ENCODE measurements at regions not wholly inside any gene's neighbourhood (a gene's known extent, or its start where the extent isn't known, plus 50 kb on each side); places are given as distances from the start of the nearest gene placed in this dataset.

- no peak overlapping the region for H3K4me2 ChIP-seq
- H3K4me1 ChIP-seq (ENCODE audit: insufficient read depth) = no peaks in the 10 kb centered on the region
- no peaks in the 10 kb centered on the region for H3K36me3 ChIP-seq (replicated peaks; ENCODE audit: insufficient read depth, low read depth)
- no peak overlapping the region for H3K4me3 ChIP-seq
- H3K9me2 ChIP-seq (replicated peaks; ENCODE audit: insufficient read depth) = no peaks in the 10 kb centered on the region
- TF ChIP-seq EZH2phosphoT487 (IDR thresholded peaks at IDR 0.05; ENCODE audit: low read depth, severe bottlenecking, unreplicated experiment) (no peak), CTCF (IDR thresholded peaks at IDR 0.05; ENCODE audit: poor library complexity) (no peak), EZH2 (IDR thresholded peaks at IDR 0.05; ENCODE audit: borderline replicate concordance) (no peak)
- no peaks in the 10 kb centered on the region for H4K20me1 ChIP-seq (ENCODE audit: insufficient read depth, poor library complexity, severe bottlenecking)
- H3K27me3 ChIP-seq = no peaks in the 10 kb centered on the region
- H3K9me3 ChIP-seq (ENCODE audit: low read depth) = no peaks in the 10 kb centered on the region
- H2AFZ ChIP-seq = no peak overlapping the region
- H3K79me2 ChIP-seq = no peaks in the 10 kb centered on the region
- no peak for DNase-seq (ENCODE audit: low spot score)
- 90% methylated on average over 2 of the region's 2 CpGs for WGBS (ENCODE audit: low lambda C conversion rate, missing lambda C conversion rate)
- H3K27ac ChIP-seq = no peak overlapping the region
Observed at GRCh38 chr3:154507727-154508126, 77.7 kb upstream of the GPR149 start.

GRCh38 chr3:154496978-154497377 is 67.0 kb upstream of the GPR149 start:
- H3K27me3 ChIP-seq = no peaks in the 10 kb centered on the region
- no peak overlapping the region for H3K4me2 ChIP-seq
- H4K20me1 ChIP-seq (ENCODE audit: insufficient read depth, poor library complexity, severe bottlenecking) = no peaks in the 10 kb centered on the region
- no peak overlapping the region for H3K4me3 ChIP-seq
- no peak for DNase-seq (ENCODE audit: low spot score)
- no peaks in the 10 kb centered on the region for H3K79me2 ChIP-seq
- 85% methylated on average over 2 of the region's 2 CpGs for WGBS (ENCODE audit: low lambda C conversion rate, missing lambda C conversion rate)
- no peaks in the 10 kb centered on the region for H3K9me2 ChIP-seq (replicated peaks; ENCODE audit: insufficient read depth)
- no peaks in the 10 kb centered on the region for H3K36me3 ChIP-seq (replicated peaks; ENCODE audit: insufficient read depth, low read depth)
- no peaks in the 10 kb centered on the region for H3K4me1 ChIP-seq (ENCODE audit: insufficient read depth)
- TF ChIP-seq EZH2phosphoT487 (IDR thresholded peaks at IDR 0.05; ENCODE audit: low read depth, severe bottlenecking, unreplicated experiment) = no peak
- no peaks in the 10 kb centered on the region for H3K9me3 ChIP-seq (ENCODE audit: low read depth)
- H2AFZ ChIP-seq = no peak overlapping the region
- H3K27ac ChIP-seq = no peak overlapping the region

- WGBS (ENCODE audit: low lambda C conversion rate, missing lambda C conversion rate) = 97% methylated on average over 2 of the region's 2 CpGs
- DNase-seq (ENCODE audit: low spot score) = no peak
- H3K4me3 ChIP-seq = no peak overlapping the region
Observed at GRCh38 chr3:154496540-154496939, 66.5 kb upstream of the GPR149 start.

GRCh38 chr3:154486949-154487348 is 57.0 kb upstream of the GPR149 start:
- Histone ChIP-seq H3K27me3 (no peaks in the 10 kb centered on the region), H3K79me2 (no peaks in the 10 kb centered on the region), H3K4me3 (no peak overlapping the region), H3K9me2 (replicated peaks; ENCODE audit: insufficient read depth) (no peaks in the 10 kb centered on the region), H2AFZ (no peak overlapping the region), H3K4me2 (no peak overlapping the region), H3K36me3 (replicated peaks; ENCODE audit: insufficient read depth, low read depth) (no peaks in the 10 kb centered on the region), H3K9me3 (ENCODE audit: low read depth) (no peaks in the 10 kb centered on the region), H4K20me1 (ENCODE audit: insufficient read depth, poor library complexity, severe bottlenecking) (no peaks in the 10 kb centered on the region), H3K4me1 (ENCODE audit: insufficient read depth) (no peaks in the 10 kb centered on the region), H3K27ac (no peak overlapping the region)
- TF ChIP-seq EZH2 (IDR thresholded peaks at IDR 0.05; ENCODE audit: borderline replicate concordance) (no peak), EZH2phosphoT487 (IDR thresholded peaks at IDR 0.05; ENCODE audit: low read depth, severe bottlenecking, unreplicated experiment) (no peak), CTCF (IDR thresholded peaks at IDR 0.05; ENCODE audit: poor library complexity) (no peak)
- 69% methylated on average over 9 of the region's 9 CpGs for WGBS (ENCODE audit: low lambda C conversion rate, missing lambda C conversion rate)
- DNase-seq (ENCODE audit: low spot score) = no peak

More at GRCh38 chr3:154496540-154496939, 66.5 kb upstream of the GPR149 start:
- no peak overlapping the region for H2AFZ ChIP-seq
- no peak overlapping the region for H3K4me2 ChIP-seq
- TF ChIP-seq CTCF (IDR thresholded peaks at IDR 0.05; ENCODE audit: poor library complexity) (no peak), EZH2phosphoT487 (IDR thresholded peaks at IDR 0.05; ENCODE audit: low read depth, severe bottlenecking, unreplicated experiment) (no peak), EZH2 (IDR thresholded peaks at IDR 0.05; ENCODE audit: borderline replicate concordance) (no peak)
- H3K27ac ChIP-seq = no peak overlapping the region
- H3K36me3 ChIP-seq (replicated peaks; ENCODE audit: insufficient read depth, low read depth) = no peaks in the 10 kb centered on the region
- H3K27me3 ChIP-seq = no peaks in the 10 kb centered on the region
- no peaks in the 10 kb centered on the region for H3K9me2 ChIP-seq (replicated peaks; ENCODE audit: insufficient read depth)
- H4K20me1 ChIP-seq (ENCODE audit: insufficient read depth, poor library complexity, severe bottlenecking) = no peaks in the 10 kb centered on the region
- no peaks in the 10 kb centered on the region for H3K9me3 ChIP-seq (ENCODE audit: low read depth)
- no peaks in the 10 kb centered on the region for H3K79me2 ChIP-seq
- no peaks in the 10 kb centered on the region for H3K4me1 ChIP-seq (ENCODE audit: insufficient read depth)

All from hepatocyte (in vitro differentiated cells).